ENCODE measurements at regions not wholly inside any gene's neighbourhood (a gene's known extent, or its start where the extent isn't known, plus 50 kb on each side); places are given as distances from the start of the nearest gene placed in this dataset.

DNA sequence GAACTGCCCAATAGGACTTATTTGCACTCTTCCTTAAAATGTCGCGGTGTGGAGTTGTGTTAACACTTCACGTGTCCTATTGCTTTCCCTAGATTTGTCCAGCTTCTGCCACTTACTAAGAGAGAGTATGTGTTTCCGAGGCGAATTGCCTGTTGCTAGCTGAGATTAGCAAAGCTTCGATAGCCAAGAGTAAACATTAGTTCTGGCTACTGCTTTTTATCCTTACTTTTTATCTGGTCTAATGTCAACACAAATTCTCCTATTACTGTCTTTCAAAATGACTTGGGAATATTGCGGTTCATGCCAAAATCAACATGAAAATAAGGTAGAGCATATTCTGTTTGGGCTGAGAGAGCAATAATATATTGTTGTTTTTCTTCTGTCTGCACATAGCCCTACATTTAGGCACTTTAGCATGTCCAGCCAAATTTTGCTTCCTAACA lies 90.4 kb upstream of the VEGFC start:
- Mint-ChIP-seq H3K4me1 (no peaks in the 10 kb centered on the region), H3K27me3 (no peaks in the 10 kb centered on the region), H3K27ac (no peak overlapping the region), H3K4me3 (no peak overlapping the region), H3K36me3 (no peaks in the 10 kb centered on the region), H3K9me3 (no peaks in the 10 kb centered on the region)
- DNase-seq = no peak
- ATAC-seq (ENCODE audit: low read depth in 2 of 2) = no peak

- H3K4me3 Mint-ChIP-seq = peak overlapping the region in 1 of 8 donors; percentile 29
- H3K36me3 Mint-ChIP-seq = no peaks in the 10 kb centered on the region
- no peak overlapping the region for H3K27ac Mint-ChIP-seq
- no peaks in the 10 kb centered on the region for H3K9me3 Mint-ChIP-seq
- H3K4me1 Mint-ChIP-seq = no peaks in the 10 kb centered on the region
- ATAC-seq (ENCODE audit: low read depth in 2 of 2) (no peak), DNase-seq (no peak)
- no peaks in the 10 kb centered on the region for H3K27me3 Mint-ChIP-seq
Measured at GRCh38 chr4:176883681-176884418, 91.1 kb upstream of the VEGFC start.

- H3K4me1 Mint-ChIP-seq = no peaks in the 10 kb centered on the region
- H3K27me3 Mint-ChIP-seq = peaks cover 0 to 4% (median 0%) of the 10 kb centered on the region in 3 donors
- ATAC-seq (ENCODE audit: low read depth in 2 of 2) = no peak
- H3K4me3 Mint-ChIP-seq = no peak overlapping the region
- no peaks in the 10 kb centered on the region for H3K9me3 Mint-ChIP-seq
- H3K27ac Mint-ChIP-seq = no peak overlapping the region
- no peaks in the 10 kb centered on the region for H3K36me3 Mint-ChIP-seq
- no peak for DNase-seq
Measured at GRCh38 chr4:176885224-176885623, 92.5 kb upstream of the VEGFC start.

- Mint-ChIP-seq H3K9me3 (no peaks in the 10 kb centered on the region), H3K4me3 (no peak overlapping the region)
- no peak for ATAC-seq (ENCODE audit: low read depth in 2 of 2)
Measured at GRCh38 chr4:176886135-176886534, 93.4 kb upstream of the VEGFC start.

DNA sequence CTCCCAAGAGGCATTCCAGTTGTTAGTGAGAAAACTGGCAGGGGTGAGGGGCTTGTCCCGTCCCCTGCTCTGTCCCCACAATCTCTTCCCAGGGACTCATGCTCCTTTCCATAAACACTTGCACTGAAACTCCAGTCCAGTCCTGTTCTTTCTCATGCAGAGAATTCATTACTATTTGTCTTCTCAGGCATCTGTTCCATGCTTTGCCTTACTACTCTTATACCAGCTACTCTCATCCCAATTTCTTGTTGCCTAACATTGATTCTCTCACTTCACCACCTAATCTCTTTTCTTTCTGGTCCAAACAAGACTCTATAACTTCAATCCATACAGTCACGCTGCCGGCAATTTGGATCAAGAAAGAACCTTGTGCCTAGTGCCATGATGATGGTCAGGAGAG lies 97.1 kb upstream of the VEGFC start:
- no peaks in the 10 kb centered on the region for H3K9me3 Mint-ChIP-seq
- DNase-seq = no peak
- ATAC-seq (ENCODE audit: low read depth in 2 of 2) = no peak
- no peaks in the 10 kb centered on the region for H3K36me3 Mint-ChIP-seq
- H3K4me3 Mint-ChIP-seq = no peak overlapping the region
- H3K27ac Mint-ChIP-seq = no peak overlapping the region
- no peaks in the 10 kb centered on the region for H3K4me1 Mint-ChIP-seq
- peaks cover 0 to 4% (median 0%) of the 10 kb centered on the region in 3 donors for H3K27me3 Mint-ChIP-seq

More at GRCh38 chr4:176886135-176886534, 93.4 kb upstream of the VEGFC start:
- Mint-ChIP-seq H3K4me1 (no peaks in the 10 kb centered on the region), H3K27ac (no peak overlapping the region), H3K36me3 (no peaks in the 10 kb centered on the region), H3K27me3 (peaks cover 0 to 4% (median 0%) of the 10 kb centered on the region in 3 donors)
- no peak for DNase-seq

GRCh38 chr4:176894498-176894897 lies 101.8 kb upstream of the VEGFC start:
- H3K4me1 Mint-ChIP-seq = no peaks in the 10 kb centered on the region
- H3K27ac Mint-ChIP-seq = no peak overlapping the region

GRCh38 chr4:176896211-176896610 lies 103.5 kb upstream of the VEGFC start:
- Mint-ChIP-seq H3K4me1 (no peaks in the 10 kb centered on the region), H3K27me3 (no peaks in the 10 kb centered on the region), H3K36me3 (no peaks in the 10 kb centered on the region), H3K9me3 (peaks cover 0 to 3% (median 0%) of the 10 kb centered on the region in 7 donors), H3K27ac (no peak overlapping the region), H3K4me3 (no peak overlapping the region)
- ATAC-seq (ENCODE audit: low read depth in 2 of 2) = no peak
- DNase-seq = no peak

More at GRCh38 chr4:176894498-176894897, 101.8 kb upstream of the VEGFC start:
- Mint-ChIP-seq H3K4me3 (no peak overlapping the region), H3K27me3 (peaks cover 0 to 4% (median 0%) of the 10 kb centered on the region in 3 donors), H3K36me3 (no peaks in the 10 kb centered on the region), H3K9me3 (peaks cover 0 to 1% (median 0%) of the 10 kb centered on the region in 7 donors)
- ATAC-seq (ENCODE audit: low read depth in 2 of 2) = no peak
- no peak for DNase-seq

GRCh38 chr4:176897226-176897625 lies 104.5 kb upstream of the VEGFC start:
- H3K27ac Mint-ChIP-seq = no peak overlapping the region
- DNase-seq = no peak
- peaks cover 0 to 3% (median 0%) of the 10 kb centered on the region in 7 donors for H3K9me3 Mint-ChIP-seq
- ATAC-seq (ENCODE audit: low read depth in 2 of 2) = no peak
- H3K4me1 Mint-ChIP-seq = no peaks in the 10 kb centered on the region
- no peaks in the 10 kb centered on the region for H3K27me3 Mint-ChIP-seq
- no peak overlapping the region for H3K4me3 Mint-ChIP-seq
- no peaks in the 10 kb centered on the region for H3K36me3 Mint-ChIP-seq

DNA sequence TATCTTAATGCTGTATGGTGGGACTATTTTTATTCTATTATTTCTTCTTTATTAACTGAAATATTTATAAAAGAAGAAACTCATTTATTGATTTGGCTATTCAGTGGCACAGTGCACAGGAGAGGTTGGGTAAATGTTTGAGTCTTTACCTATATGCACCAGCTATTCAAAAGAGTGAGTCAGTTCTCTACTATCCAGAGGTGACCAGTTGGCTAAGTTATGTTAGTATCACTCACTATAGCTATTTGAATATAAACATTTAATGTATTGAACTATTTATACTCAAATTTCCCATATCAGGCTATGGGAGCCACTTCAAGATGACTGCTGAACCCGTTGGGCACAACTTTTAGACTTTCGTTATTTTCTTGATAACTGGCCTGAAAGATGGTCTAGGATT lies 106.1 kb upstream of the VEGFC start:
- Mint-ChIP-seq H3K27me3 (no peaks in the 10 kb centered on the region), H3K9me3 (peaks cover 0 to 3% (median 0%) of the 10 kb centered on the region in 7 donors), H3K27ac (no peak overlapping the region), H3K36me3 (no peaks in the 10 kb centered on the region), H3K4me3 (no peak overlapping the region), H3K4me1 (no peaks in the 10 kb centered on the region)
- no peak for DNase-seq
- no peak for ATAC-seq (ENCODE audit: low read depth in 2 of 2)

GRCh38 chr4:176902710-176903323 lies 110.1 kb upstream of the VEGFC start:
- DNase-seq (no peak), ATAC-seq (ENCODE audit: low read depth in 2 of 2) (no peak)
- no peak overlapping the region for H3K4me3 Mint-ChIP-seq
- H3K9me3 Mint-ChIP-seq = peaks cover 0 to 3% (median 0%) of the 10 kb centered on the region in 7 donors
- no peaks in the 10 kb centered on the region for H3K36me3 Mint-ChIP-seq
- H3K27me3 Mint-ChIP-seq = no peaks in the 10 kb centered on the region
- no peak overlapping the region for H3K27ac Mint-ChIP-seq
- H3K4me1 Mint-ChIP-seq = no peaks in the 10 kb centered on the region

- ATAC-seq (ENCODE audit: low read depth in 2 of 2) (no peak), DNase-seq (no peak)
- Mint-ChIP-seq H3K27me3 (no peaks in the 10 kb centered on the region), H3K4me3 (no peak overlapping the region), H3K4me1 (no peaks in the 10 kb centered on the region), H3K36me3 (no peaks in the 10 kb centered on the region), H3K27ac (no peak overlapping the region), H3K9me3 (no peaks in the 10 kb centered on the region)
Measured at GRCh38 chr4:176906709-176907108, 114.0 kb upstream of the VEGFC start.

DNA sequence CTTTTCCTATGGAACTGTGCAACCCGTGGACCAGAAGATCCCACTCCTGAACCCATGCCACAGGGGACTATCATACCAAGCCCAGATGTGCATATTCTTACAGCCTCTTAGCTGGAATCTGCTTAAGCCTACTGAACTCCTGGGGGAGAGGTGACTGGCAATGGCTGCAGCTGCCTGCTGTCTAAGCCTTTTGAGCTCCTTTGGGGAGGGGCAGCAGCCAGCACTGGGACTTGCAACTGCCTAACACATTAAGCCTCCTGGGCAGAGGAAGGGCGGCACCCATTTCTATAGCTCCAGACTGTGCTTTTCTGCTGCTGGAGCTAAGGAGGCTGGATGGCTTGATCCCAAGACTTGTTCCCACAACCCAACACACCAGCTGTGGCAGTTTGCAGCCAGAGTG lies 117.9 kb upstream of the VEGFC start:
- H3K4me3 Mint-ChIP-seq = no peak overlapping the region
- DNase-seq (no peak), ATAC-seq (ENCODE audit: low read depth in 2 of 2) (no peak)
- H3K4me1 Mint-ChIP-seq = no peaks in the 10 kb centered on the region
- no peaks in the 10 kb centered on the region for H3K36me3 Mint-ChIP-seq
- no peaks in the 10 kb centered on the region for H3K27me3 Mint-ChIP-seq
- H3K27ac Mint-ChIP-seq = no peak overlapping the region
- peaks cover 0 to 13% (median 8%) of the 10 kb centered on the region in 7 donors for H3K9me3 Mint-ChIP-seq

DNA sequence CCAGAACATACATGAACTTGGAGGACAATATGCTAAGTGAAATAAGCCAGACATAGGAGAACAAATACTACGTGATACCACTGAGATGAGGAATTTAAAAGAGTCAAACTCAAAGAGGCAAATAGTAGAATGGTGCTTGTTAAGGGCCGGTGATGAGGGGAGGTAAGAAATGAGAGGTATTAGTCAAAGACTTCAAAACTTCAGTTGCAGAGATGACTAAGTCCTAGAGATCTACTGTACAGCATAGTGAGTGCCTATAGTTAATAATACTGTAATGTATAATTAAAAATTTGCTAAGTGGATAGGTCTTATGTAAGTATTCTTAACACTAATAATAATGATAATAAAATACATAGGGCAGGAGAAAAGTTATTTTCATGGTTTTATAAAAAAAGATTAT lies 126.9 kb upstream of the VEGFC start:
- Mint-ChIP-seq H3K36me3 (no peaks in the 10 kb centered on the region), H3K4me3 (no peak overlapping the region), H3K4me1 (no peaks in the 10 kb centered on the region), H3K27me3 (no peaks in the 10 kb centered on the region), H3K27ac (no peak overlapping the region), H3K9me3 (peaks cover 0 to 11% (median 6%) of the 10 kb centered on the region in 7 donors)
- ATAC-seq (ENCODE audit: low read depth in 2 of 2) = no peak
- DNase-seq = no peak

DNA sequence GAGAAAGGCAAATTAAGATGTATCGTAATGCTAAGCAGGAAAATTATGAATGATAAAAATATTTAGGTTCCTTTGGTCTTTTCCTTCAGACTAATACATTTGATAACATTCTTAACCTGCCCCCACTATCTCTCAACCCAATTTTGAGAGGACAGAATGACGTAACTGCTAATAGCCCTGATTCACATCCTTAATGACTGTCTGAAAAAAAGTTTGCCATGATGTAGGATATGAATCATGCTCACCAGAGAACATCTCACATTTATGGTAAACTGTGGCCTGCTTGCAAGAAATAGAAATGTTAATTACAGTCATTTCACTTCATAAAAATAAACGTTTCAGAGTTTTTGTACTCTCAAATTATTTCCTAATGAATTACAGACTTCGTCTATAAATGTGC lies 128.0 kb upstream of the VEGFC start:
- Mint-ChIP-seq H3K4me3 (no peak overlapping the region), H3K27me3 (no peaks in the 10 kb centered on the region), H3K36me3 (no peaks in the 10 kb centered on the region)

More for the DNA sequence above, 128.0 kb upstream of the VEGFC start:
- Mint-ChIP-seq H3K9me3 (peaks cover 0 to 4% (median 3%) of the 10 kb centered on the region in 7 donors), H3K4me1 (no peaks in the 10 kb centered on the region), H3K27ac (no peak overlapping the region)
- ATAC-seq (ENCODE audit: low read depth in 2 of 2) = no peak
- DNase-seq = no peak
